Hepatocyte (in vitro differentiated cells): ENCODE measurements at regions not wholly inside any gene's neighbourhood (a gene's known extent, or its start where the extent isn't known, plus 50 kb on each side); places are given as distances from the start of the nearest gene placed in this dataset.

Experiments
- EZH2 ChIP-seq: fragments of 200-600 bp; sonication (generic); IDR thresholded peaks from 2 replicates; pipeline ENCODE4 v1.6.1; 2016; ENCODE audit warnings: antibody characterized with exemption, mild to moderate bottlenecking, borderline replicate concordance
- TF ChIP-seq, protein P1 (sequence below): fragments of 200-600 bp; sonication (generic); IDR thresholded peaks from 2 replicates; pipeline ENCODE4 v1.5.1; 2016; ENCODE audit warnings: antibody characterized with exemption, mild to moderate bottlenecking; ENCODE audit not compliant: poor library complexity

DNA sequence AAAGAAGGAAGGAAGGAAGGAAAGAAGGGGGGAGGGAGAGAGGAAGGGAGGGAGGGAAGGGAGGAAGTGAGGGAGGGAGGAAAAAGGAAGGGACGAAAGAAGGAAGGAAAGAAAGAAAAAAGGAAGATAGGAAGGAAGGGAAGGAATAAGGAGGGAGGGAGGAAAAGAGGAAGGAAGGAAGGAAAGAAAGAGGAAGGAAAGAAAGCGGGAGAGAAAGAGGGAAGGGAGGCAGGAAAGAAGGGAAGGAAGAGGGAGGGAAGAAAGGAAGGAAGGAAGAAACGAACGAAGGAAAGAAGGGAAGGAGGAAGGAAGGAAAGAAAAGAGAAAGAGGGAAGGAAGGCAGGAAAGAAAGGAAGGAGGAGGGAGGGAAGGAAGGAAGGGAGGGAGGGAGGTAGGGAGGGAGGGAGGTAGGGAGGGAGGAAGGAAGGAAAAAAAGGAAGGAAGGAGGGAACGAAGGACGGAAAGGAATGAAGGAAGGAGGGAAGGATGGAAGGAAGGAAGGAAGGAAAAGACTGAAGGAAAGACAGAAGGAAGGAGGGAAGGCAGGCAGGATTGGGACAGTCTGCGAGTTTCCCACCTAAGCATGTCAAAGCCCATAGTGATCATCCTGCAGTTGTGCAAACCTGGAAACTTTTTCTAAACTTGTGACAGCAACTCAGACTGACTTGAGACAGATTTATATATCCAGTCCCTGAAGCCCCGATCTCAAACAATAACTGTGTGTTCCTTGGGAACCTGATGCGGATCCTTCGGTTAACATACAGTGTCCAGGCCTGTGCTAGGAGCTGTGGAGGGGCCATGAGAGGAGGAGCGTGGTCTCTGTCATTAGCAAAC is 59.8 kb upstream of the IYD start:
- TF ChIP-seq, protein P1, sequence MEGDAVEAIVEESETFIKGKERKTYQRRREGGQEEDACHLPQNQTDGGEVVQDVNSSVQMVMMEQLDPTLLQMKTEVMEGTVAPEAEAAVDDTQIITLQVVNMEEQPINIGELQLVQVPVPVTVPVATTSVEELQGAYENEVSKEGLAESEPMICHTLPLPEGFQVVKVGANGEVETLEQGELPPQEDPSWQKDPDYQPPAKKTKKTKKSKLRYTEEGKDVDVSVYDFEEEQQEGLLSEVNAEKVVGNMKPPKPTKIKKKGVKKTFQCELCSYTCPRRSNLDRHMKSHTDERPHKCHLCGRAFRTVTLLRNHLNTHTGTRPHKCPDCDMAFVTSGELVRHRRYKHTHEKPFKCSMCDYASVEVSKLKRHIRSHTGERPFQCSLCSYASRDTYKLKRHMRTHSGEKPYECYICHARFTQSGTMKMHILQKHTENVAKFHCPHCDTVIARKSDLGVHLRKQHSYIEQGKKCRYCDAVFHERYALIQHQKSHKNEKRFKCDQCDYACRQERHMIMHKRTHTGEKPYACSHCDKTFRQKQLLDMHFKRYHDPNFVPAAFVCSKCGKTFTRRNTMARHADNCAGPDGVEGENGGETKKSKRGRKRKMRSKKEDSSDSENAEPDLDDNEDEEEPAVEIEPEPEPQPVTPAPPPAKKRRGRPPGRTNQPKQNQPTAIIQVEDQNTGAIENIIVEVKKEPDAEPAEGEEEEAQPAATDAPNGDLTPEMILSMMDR: no peak
- TF ChIP-seq EZH2: no peak
